B cell (primary cell): ENCODE measurements at regions not wholly inside any gene's neighbourhood (a gene's known extent, or its start where the extent isn't known, plus 50 kb on each side); places are given as distances from the start of the nearest gene placed in this dataset.

Experiments
- CTCF ChIP-seq: fragments of 200-600 bp; IDR thresholded peaks from one replicate; pipeline ENCODE4 v1.8.0; 2022; ENCODE audit warnings: antibody characterized with exemption, mild to moderate bottlenecking
- EZH2 ChIP-seq: IDR thresholded peaks from 2 replicates; pipeline ENCODE4 v1.6.1; 2012; ENCODE audit warnings: borderline replicate concordance, low read depth, mild to moderate bottlenecking, moderate library complexity, low read length; ENCODE audit not compliant: insufficient read depth, poor library complexity, severe bottlenecking

- TF ChIP-seq CTCF (no peak), EZH2 (no peak)
Measured at GRCh38 chr18:76057386-76057785, 437.7 kb downstream of the ZNF516 start.
